Astrocyte of the cerebellum (primary cell): ENCODE measurements at regions not wholly inside any gene's neighbourhood (a gene's known extent, or its start where the extent isn't known, plus 50 kb on each side); places are given as distances from the start of the nearest gene placed in this dataset.
A peak's percentile ranks its signal among the peaks of the same experiment; 100 is the strongest.

Source experiments
- DNase-seq: peaks from one replicate; pipeline ENCODE4 v3.0.0-alpha.2; 2011; ENCODE audit warnings: low read depth
- H3K4me3 ChIP-seq: 2 replicates; pipeline ENCODE4 v1.5.1; 2011; ENCODE audit warnings: mild to moderate bottlenecking, low read depth, low read length, moderate library complexity
- in situ Hi-C: cut with HindIII; loops from 2 replicates; pipeline ENCODE4 v1.10.0; 2017; ENCODE audit warnings: low sequenced_read_pairs
- TF ChIP-seq, protein P1 (sequence below): IDR thresholded peaks from 2 replicates; pipeline ENCODE4 v1.5.1; 2012; ENCODE audit warnings: low read length, low read depth, moderate library complexity, mild to moderate bottlenecking; ENCODE audit errors: missing control alignments

GRCh38 chr3:14307656-14308302 lies 94.6 kb upstream of the SLC6A6 start:
- in situ Hi-C loops, result no loop called here

DNA sequence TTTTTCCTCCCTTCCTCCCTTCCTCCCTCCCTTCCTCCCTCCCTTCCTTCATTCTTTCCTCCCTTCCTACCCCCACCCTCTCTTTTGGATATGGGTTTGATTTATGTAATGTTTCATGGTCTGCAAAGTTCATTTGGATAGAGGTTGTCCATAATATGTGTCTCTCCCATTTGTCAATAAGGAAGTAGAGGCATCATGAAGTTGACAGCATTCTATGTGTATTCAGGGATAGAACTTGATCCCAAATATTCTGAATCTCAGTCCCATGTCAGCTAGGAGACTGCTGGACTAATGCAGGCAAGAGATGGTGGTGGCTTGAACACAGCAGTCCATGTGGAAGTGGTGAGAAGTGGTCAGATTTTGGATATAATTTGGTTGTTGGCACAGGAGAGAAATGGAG lies 90.7 kb upstream of the SLC6A6 start:
- DNase-seq, result no peak
- in situ Hi-C loops, result no loop called here
- no peak overlapping the region for H3K4me3 ChIP-seq
- TF ChIP-seq, protein P1, sequence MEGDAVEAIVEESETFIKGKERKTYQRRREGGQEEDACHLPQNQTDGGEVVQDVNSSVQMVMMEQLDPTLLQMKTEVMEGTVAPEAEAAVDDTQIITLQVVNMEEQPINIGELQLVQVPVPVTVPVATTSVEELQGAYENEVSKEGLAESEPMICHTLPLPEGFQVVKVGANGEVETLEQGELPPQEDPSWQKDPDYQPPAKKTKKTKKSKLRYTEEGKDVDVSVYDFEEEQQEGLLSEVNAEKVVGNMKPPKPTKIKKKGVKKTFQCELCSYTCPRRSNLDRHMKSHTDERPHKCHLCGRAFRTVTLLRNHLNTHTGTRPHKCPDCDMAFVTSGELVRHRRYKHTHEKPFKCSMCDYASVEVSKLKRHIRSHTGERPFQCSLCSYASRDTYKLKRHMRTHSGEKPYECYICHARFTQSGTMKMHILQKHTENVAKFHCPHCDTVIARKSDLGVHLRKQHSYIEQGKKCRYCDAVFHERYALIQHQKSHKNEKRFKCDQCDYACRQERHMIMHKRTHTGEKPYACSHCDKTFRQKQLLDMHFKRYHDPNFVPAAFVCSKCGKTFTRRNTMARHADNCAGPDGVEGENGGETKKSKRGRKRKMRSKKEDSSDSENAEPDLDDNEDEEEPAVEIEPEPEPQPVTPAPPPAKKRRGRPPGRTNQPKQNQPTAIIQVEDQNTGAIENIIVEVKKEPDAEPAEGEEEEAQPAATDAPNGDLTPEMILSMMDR, result no peak

More at GRCh38 chr3:14307656-14308302, 94.6 kb upstream of the SLC6A6 start:
- no peak for DNase-seq
- no peak overlapping the region for H3K4me3 ChIP-seq
- TF ChIP-seq, protein P1, result no peak

DNA sequence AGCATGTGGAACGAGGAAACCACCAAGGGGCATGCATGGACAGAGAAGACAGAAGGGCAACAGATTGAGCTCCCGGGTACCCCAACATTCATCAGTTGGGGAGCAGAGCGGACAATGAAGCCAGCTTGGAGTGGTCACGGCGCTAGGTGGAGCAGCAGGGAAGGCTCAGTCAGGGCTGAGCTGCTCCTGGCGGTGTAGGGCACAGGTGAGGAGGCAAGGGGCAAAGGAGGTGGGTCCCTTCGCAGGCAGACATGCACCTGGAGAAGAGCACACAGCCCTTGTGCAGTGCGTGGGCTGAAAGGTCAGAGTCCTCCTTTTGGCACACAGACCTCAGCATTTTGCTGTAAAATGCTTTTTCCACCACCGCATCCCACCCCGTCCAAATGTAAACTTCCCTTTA lies 90.0 kb upstream of the SLC6A6 start:
- DNase-seq, result no peak
- no peak overlapping the region for H3K4me3 ChIP-seq
- in situ Hi-C loops, result no loop called here
- TF ChIP-seq, protein P1, result no peak

DNA sequence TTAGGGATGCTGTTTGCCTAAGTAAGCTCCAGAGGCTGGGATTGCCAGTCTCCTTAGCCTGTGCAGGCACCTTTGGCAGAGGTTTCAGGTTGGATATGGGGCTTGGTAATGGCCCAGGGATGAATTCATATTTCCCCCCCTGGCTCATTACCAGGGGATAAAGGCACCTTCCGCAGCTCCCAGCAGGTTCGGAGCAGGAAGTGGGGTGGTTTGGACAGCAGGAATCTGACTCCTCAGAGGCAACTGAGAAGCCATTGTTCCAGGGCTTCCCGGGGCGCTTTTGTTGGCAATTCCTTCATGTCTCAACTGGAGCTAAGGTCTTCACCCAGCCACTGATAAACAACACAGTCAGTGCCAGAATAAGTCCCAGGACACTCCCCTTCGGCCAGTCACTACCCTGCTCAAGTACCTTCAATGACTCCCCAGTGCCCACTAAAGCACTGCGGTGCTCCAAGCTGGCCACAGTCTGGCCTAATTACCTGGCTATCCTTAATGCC lies 85.3 kb upstream of the SLC6A6 start:
- DNase-seq, result peak; percentile 20
- no peak overlapping the region for H3K4me3 ChIP-seq
- TF ChIP-seq, protein P1, result no peak
- in situ Hi-C loops, result no loop called here

GRCh38 chr3:14318646-14319045 lies 83.8 kb upstream of the SLC6A6 start:
- TF ChIP-seq, protein P1, result no peak
- no peak overlapping the region for H3K4me3 ChIP-seq
- DNase-seq, result no peak
- in situ Hi-C loops, result no loop called here

GRCh38 chr3:14319654-14320182 lies 82.7 kb upstream of the SLC6A6 start:
- peak; percentile 22 for DNase-seq
- no peak overlapping the region for H3K4me3 ChIP-seq
- in situ Hi-C loops, result no loop called here
- TF ChIP-seq, protein P1, result no peak
